Activated CD8-positive, alpha-beta memory T cell treated with anti-CD3 and anti-CD28 coated beads, Interleukin-2, amount 10 ng/mL, durations not matched to agents 7 days and 5 days (primary cell): ENCODE measurements at regions not wholly inside any gene's neighbourhood (a gene's known extent, or its start where the extent isn't known, plus 50 kb on each side); places are given as distances from the start of the nearest gene placed in this dataset.

ENCODE experiments used
- ATAC-seq: fragments of 150-1000 bp; cut with Tn5 transposase; one replicate; pipeline ENCODE4 v1.10.0; 2021; ENCODE audit warnings: moderate library complexity
- CTCF ChIA-PET: fragments of 350-600 bp; sonication (Branson Sonifier 250); formaldehyde crosslinking; loops from one replicate; lab custom pipeline; 2021; ENCODE audit warnings: antibody characterized with exemption; lab: Charles Lee
- DNase-seq: peaks from one replicate; pipeline ENCODE4 v3.0.0-alpha.2; 2020
- H3K27ac Mint-ChIP-seq: one replicate; pipeline ENCODE4 v1.8.0; 2021; ENCODE audit warnings: mild to moderate bottlenecking, mixed read lengths
- H3K27me3 Mint-ChIP-seq: one replicate; pipeline ENCODE4 v1.8.0; 2021; ENCODE audit warnings: mixed read lengths
- H3K36me3 Mint-ChIP-seq: one replicate; pipeline ENCODE4 v1.8.0; 2021; ENCODE audit warnings: mild to moderate bottlenecking, mixed read lengths
- H3K4me1 Mint-ChIP-seq: one replicate; pipeline ENCODE4 v1.8.0; 2021; ENCODE audit warnings: mixed read lengths
- H3K4me3 Mint-ChIP-seq: one replicate; pipeline ENCODE4 v1.8.0; 2021; ENCODE audit warnings: mild to moderate bottlenecking, moderate library complexity, mixed read lengths
- H3K9me3 Mint-ChIP-seq: one replicate; pipeline ENCODE4 v1.8.0; 2022; ENCODE audit warnings: low read depth, mixed read lengths

- Mint-ChIP-seq H3K27me3 (no peaks in the 10 kb centered on the region), H3K27ac (no peak overlapping the region), H3K4me1 (no peaks in the 10 kb centered on the region), H3K36me3 (no peaks in the 10 kb centered on the region), H3K9me3 (peaks cover 10% of the 10 kb centered on the region), H3K4me3 (no peak overlapping the region)
- DNase-seq (no peak), ATAC-seq (no peak)
- CTCF ChIA-PET, result no interaction called here
These were observed 233.0 kb upstream of the NOL4 start for GRCh38 chr18:34457761-34458160.

DNA sequence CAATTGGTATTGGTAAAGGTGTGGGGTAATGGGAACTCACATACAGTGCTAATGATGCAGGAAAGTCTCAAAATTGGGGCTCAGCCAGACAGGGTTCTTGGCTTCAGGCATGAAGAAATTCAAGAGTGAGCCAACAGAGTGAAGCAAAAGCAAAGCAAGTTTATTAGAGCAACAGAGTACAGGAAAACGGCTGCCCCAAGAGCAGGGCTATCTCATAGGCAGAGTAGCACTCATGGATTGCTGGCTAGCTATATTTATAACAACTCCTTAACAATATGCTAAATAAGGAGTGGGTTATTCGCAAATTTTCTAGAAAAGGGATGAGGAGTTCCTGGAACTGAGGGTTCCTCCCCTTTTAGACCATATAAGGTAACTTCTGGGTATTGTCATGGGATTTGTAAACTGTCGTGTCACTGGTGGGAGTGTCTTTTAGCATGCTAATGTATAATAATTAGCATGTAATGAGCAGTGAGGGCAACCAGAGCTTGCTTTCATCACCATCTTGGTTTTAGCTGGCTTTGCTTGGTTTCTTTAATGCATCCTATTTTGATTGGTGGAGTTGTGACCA is 233.8 kb upstream of the NOL4 start:
- Mint-ChIP-seq H3K27me3 (no peaks in the 10 kb centered on the region), H3K4me3 (no peak overlapping the region), H3K9me3 (peaks cover 9% of the 10 kb centered on the region), H3K36me3 (no peaks in the 10 kb centered on the region), H3K4me1 (no peaks in the 10 kb centered on the region), H3K27ac (no peak overlapping the region)
- ATAC-seq (no peak), DNase-seq (no peak)
- CTCF ChIA-PET, result no interaction called here

DNA sequence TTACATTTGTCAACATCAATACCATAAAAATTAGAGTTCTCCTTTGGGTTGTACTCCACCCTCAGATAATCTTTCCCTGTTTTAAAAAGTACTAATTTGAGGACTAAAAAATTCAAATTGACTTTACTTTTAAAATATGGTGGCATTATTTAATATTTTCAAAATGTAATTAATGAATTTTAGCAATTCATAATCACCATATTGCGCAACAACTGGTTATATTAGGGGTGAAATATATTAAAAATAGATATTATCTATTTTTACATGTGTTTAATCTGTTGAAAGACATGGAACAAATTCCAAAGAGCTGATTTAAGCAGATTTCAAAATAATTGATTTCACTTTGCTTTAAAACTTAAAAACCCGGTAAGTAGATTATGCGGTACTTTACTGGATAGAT is 236.6 kb upstream of the NOL4 start:
- ATAC-seq (no peak), DNase-seq (no peak)
- H3K9me3 Mint-ChIP-seq, result peaks cover 10% of the 10 kb centered on the region
- no peak overlapping the region for H3K4me3 Mint-ChIP-seq
- no peaks in the 10 kb centered on the region for H3K27me3 Mint-ChIP-seq
- no peaks in the 10 kb centered on the region for H3K4me1 Mint-ChIP-seq
- H3K27ac Mint-ChIP-seq, result no peak overlapping the region
- CTCF ChIA-PET, result no interaction called here
- no peaks in the 10 kb centered on the region for H3K36me3 Mint-ChIP-seq

DNA sequence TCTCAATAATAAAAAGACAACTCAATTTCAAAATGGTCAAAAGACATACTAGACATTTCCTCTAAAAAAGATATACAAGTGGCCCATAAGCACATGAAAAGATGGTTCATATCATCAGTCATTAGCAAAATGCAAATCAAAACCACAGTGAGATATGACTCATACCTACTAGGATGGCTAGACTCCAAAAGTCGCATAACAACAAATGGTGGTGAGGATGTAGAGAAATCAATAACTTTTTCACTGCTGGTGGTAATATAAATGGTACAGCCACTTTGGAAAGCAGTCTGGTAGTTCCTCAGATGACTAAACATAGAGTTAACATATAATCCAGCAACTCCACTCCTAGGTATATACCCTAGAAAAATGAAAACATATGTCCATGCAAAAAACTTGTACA is 242.3 kb upstream of the NOL4 start:
- no peak overlapping the region for H3K27ac Mint-ChIP-seq
- no peaks in the 10 kb centered on the region for H3K27me3 Mint-ChIP-seq
- ATAC-seq, result no peak
- H3K36me3 Mint-ChIP-seq, result no peaks in the 10 kb centered on the region
- H3K4me1 Mint-ChIP-seq, result no peaks in the 10 kb centered on the region
- H3K4me3 Mint-ChIP-seq, result no peak overlapping the region
- CTCF ChIA-PET, result no interaction called here
- no peak for DNase-seq
- peaks cover 4% of the 10 kb centered on the region for H3K9me3 Mint-ChIP-seq

DNA sequence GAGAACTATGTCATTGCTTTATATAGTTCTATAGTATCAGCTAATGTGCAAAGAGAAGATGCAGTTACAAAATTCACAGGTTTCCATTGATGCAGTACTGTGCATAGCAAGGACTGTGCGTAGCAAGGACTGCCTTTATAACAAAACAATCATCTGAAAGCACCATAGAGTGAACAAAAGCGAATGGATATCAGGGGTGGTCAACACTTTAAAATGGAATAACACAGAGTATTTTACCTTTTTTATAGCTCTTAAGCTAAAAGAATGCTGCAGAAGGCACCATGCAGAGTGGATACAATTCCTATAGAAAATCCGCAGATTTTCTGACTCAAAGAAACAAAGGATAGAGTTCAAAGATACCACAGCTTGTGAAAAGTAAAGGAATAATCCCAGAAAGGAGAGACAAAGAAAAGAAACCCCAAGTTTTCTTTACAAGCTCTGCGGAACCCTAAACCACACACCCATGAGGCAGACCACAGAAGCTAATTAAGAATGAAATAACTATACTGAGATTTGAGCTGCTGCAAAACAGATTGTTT is 229.9 kb upstream of the DTNA start:
- peaks cover 3% of the 10 kb centered on the region for H3K9me3 Mint-ChIP-seq
- H3K36me3 Mint-ChIP-seq, result no peaks in the 10 kb centered on the region
- ATAC-seq, result no peak
- no peaks in the 10 kb centered on the region for H3K27me3 Mint-ChIP-seq
- no peak overlapping the region for H3K4me3 Mint-ChIP-seq
- CTCF ChIA-PET, result no interaction called here
- H3K4me1 Mint-ChIP-seq, result no peaks in the 10 kb centered on the region
- H3K27ac Mint-ChIP-seq, result no peak overlapping the region
- no peak for DNase-seq

DNA sequence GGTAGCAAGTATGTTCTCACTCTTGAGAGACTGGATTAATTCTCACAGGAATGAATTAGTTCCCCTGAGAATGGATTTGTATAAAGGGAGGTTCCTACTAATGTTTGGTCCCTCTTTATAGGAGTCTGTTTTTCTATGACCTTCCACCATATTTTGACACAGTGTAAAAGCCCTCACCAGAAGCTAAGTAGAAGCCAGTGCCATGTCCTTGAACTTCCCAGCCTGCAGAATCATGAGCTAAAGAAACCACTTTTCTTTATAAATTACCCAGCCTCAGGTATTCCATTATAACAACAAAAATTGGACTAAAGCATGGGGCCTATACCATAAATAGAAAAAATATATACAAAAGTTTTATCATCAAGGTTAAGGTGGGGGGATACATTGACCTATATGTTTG is 227.9 kb upstream of the DTNA start:
- H3K4me1 Mint-ChIP-seq, result no peaks in the 10 kb centered on the region
- H3K9me3 Mint-ChIP-seq, result peaks cover 3% of the 10 kb centered on the region
- no peaks in the 10 kb centered on the region for H3K27me3 Mint-ChIP-seq
- no peak overlapping the region for H3K4me3 Mint-ChIP-seq
- H3K27ac Mint-ChIP-seq, result no peak overlapping the region
- ATAC-seq (no peak), DNase-seq (no peak)
- CTCF ChIA-PET, result no interaction called here
- no peaks in the 10 kb centered on the region for H3K36me3 Mint-ChIP-seq

DNA sequence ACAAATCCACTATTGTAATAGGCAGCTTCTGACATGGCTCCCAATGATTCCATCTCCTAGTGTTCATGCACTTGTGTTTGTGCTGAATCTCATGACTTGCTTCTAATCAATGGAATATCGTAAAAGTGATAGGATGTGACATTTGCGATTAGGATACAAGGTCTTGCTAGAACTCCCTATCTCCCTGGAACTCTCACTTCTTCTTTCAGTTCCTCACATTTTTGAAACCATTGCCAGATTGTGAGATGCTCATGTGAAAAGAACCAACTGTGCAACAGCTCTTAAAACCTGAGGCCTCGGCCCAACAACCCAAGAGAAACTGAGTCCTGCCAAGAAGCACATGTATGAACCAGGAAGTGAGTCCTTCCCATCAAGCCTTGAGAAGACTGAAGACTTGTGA is 226.9 kb upstream of the DTNA start:
- Mint-ChIP-seq H3K4me3 (no peak overlapping the region), H3K27me3 (no peaks in the 10 kb centered on the region), H3K27ac (no peak overlapping the region), H3K36me3 (no peaks in the 10 kb centered on the region), H3K4me1 (no peaks in the 10 kb centered on the region), H3K9me3 (peaks cover 3% of the 10 kb centered on the region)
- DNase-seq (no peak), ATAC-seq (no peak)
- CTCF ChIA-PET, result no interaction called here

- H3K4me1 Mint-ChIP-seq, result peaks cover 4% of the 10 kb centered on the region
- no peak overlapping the region for H3K4me3 Mint-ChIP-seq
- H3K27ac Mint-ChIP-seq, result no peak overlapping the region
- H3K36me3 Mint-ChIP-seq, result peaks cover 2% of the 10 kb centered on the region
- peaks cover 29% of the 10 kb centered on the region for H3K27me3 Mint-ChIP-seq
- no peak for ATAC-seq
- no peaks in the 10 kb centered on the region for H3K9me3 Mint-ChIP-seq
- CTCF ChIA-PET, result no interaction called here
- DNase-seq, result no peak
These were observed 218.4 kb upstream of the DTNA start for GRCh38 chr18:34491719-34492118.

DNA sequence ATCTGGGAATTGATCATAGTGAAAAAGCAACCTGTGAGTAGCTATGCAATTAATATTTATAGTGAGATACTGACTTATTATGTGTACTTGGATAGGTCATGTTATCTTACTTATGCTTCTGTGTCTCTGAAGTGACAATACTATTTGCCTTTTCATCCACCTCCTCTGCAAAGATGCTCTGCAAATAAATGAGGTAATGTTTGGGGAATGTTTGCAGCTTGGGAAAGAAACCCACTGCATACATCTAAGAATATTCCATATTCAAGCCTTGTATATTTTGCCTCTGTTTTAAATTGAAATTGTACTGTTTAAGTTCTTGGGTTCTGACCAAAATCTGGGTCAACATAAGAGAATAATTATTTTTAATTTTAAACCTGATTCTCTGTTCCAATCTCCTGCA is 217.4 kb upstream of the DTNA start:
- no peak overlapping the region for H3K27ac Mint-ChIP-seq
- no peak overlapping the region for H3K4me3 Mint-ChIP-seq
- ATAC-seq (no peak), DNase-seq (no peak)
- CTCF ChIA-PET, result no interaction called here
- peaks cover 2% of the 10 kb centered on the region for H3K36me3 Mint-ChIP-seq
- no peaks in the 10 kb centered on the region for H3K9me3 Mint-ChIP-seq
- H3K4me1 Mint-ChIP-seq, result peaks cover 4% of the 10 kb centered on the region
- peaks cover 29% of the 10 kb centered on the region for H3K27me3 Mint-ChIP-seq

DNA sequence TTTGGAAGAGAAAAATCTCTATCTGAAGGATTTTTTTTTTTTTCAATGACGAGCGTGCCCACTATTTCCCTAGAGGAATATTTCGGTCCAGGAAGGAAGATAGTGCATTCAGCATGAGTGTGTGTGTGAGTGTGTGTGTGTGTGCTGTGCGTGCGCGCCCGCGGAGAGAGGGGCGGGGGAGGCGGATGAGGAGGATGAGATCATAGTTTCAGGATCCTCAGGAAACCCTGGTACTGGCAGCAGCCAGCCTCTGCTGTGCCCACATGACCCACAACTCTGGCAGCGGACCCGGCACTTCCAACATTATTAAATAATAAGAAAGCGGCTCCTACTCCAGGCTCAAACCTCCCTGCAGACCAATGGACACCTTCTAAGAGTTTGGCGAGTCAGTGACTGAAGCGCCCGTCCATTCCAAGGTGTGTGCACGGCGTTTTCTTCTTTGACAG is 217.0 kb upstream of the DTNA start:
- no peak for DNase-seq

GRCh38 chr18:34493566-34494358 is 216.3 kb upstream of the DTNA start:
- Mint-ChIP-seq H3K4me3 (no peak overlapping the region), H3K9me3 (no peaks in the 10 kb centered on the region), H3K4me1 (peaks cover 4% of the 10 kb centered on the region), H3K36me3 (peaks cover 2% of the 10 kb centered on the region), H3K27ac (no peak overlapping the region), H3K27me3 (peaks cover 29% of the 10 kb centered on the region)
- CTCF ChIA-PET, result no interaction called here
- ATAC-seq, result peak; percentile 12
- DNase-seq, result no peak

More for the DNA sequence above, 217.0 kb upstream of the DTNA start:
- Mint-ChIP-seq H3K27ac (no peak overlapping the region), H3K4me1 (peaks cover 4% of the 10 kb centered on the region), H3K36me3 (peaks cover 2% of the 10 kb centered on the region), H3K27me3 (peaks cover 29% of the 10 kb centered on the region), H3K4me3 (peak overlapping the region; percentile 26), H3K9me3 (no peaks in the 10 kb centered on the region)
- CTCF ChIA-PET, result no interaction called here
- ATAC-seq, result no peak

DNA sequence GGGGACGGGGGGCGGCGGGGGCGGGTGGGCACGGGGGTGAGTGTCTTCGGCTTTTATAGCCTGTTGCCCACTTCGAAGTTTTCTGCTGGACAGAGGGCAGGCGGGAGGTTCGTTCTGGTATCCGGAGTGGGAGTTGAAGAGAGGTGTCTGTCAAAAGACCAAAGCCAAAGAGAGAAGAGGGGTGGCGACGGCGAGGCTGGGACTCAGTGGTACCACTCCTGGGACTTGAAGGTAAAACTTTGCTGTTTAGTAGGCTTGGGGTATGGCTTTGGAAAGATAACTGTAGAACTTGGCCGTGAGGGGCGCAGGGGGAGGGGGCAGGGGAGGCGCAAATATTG is 215.8 kb upstream of the DTNA start:
- no peak overlapping the region for H3K27ac Mint-ChIP-seq

DNA sequence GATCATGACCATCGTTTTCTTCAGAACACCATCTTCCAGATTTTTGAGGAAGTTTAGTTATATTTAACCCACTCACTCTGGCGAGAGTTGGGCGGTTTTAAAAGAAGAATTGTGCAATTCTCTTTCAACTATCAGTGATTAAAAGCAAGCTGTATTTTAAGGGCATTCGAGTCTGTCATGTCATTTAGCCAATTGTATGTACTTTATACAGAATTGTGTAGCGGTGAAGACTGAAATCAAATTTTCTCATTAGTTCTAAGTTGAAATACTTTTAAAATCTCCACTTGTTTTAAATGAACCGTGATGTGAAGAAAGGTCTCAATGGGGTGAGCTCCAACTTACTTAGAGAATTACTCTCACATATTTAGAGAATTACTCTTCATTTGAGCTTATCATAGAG is 214.6 kb upstream of the DTNA start:
- Mint-ChIP-seq H3K4me3 (no peak overlapping the region), H3K27me3 (peaks cover 29% of the 10 kb centered on the region), H3K4me1 (peaks cover 4% of the 10 kb centered on the region), H3K36me3 (peaks cover 2% of the 10 kb centered on the region), H3K9me3 (no peaks in the 10 kb centered on the region), H3K27ac (no peak overlapping the region)
- no peak for ATAC-seq
- no peak for DNase-seq
- CTCF ChIA-PET, result no interaction called here

More for the DNA sequence above, 215.8 kb upstream of the DTNA start:
- CTCF ChIA-PET, result no interaction called here
- DNase-seq, result no peak
- H3K4me3 Mint-ChIP-seq, result no peak overlapping the region
- no peak for ATAC-seq
- no peaks in the 10 kb centered on the region for H3K9me3 Mint-ChIP-seq
- H3K27me3 Mint-ChIP-seq, result peaks cover 29% of the 10 kb centered on the region
- H3K4me1 Mint-ChIP-seq, result peaks cover 4% of the 10 kb centered on the region
- peaks cover 2% of the 10 kb centered on the region for H3K36me3 Mint-ChIP-seq

DNA sequence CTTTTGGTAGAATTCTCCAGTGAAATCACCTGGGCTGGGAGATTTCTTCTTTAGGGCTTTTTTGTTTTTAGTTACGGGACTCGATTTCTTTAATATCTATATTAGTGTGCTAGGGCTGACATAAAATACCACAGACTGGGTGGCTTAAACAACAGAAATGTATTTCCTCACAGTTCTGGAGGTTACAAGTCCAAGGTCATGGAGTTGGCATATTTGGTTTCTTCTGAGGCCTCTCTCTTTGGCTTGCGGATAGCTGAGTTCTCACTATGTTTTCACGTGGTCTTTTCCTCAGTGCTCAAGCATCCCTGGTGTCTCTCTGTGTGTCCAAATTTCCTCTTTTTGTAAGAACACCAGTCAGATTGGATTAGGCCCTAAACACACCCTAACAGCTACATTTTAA is 208.5 kb upstream of the DTNA start:
- DNase-seq, result no peak
- ATAC-seq, result no peak
- CTCF ChIA-PET, result no interaction called here
- Mint-ChIP-seq H3K27me3 (no peaks in the 10 kb centered on the region), H3K27ac (no peak overlapping the region), H3K4me3 (no peak overlapping the region), H3K36me3 (no peaks in the 10 kb centered on the region), H3K9me3 (peaks cover 8% of the 10 kb centered on the region), H3K4me1 (no peaks in the 10 kb centered on the region)
